WTC11 (cell line): ENCODE measurements at regions not wholly inside any gene's neighbourhood (a gene's known extent, or its start where the extent isn't known, plus 50 kb on each side); places are given as distances from the start of the nearest gene placed in this dataset.

Experiments used
- CTCF ChIP-seq: fragments of 200-600 bp; IDR thresholded peaks from 2 replicates; pipeline ENCODE4 v1.8.0; 2022; ENCODE audit warnings: antibody characterized with exemption
- FOXP1 ChIP-seq: sonication (generic); formaldehyde crosslinking; IDR thresholded peaks from 2 replicates; pipeline ENCODE4 v1.8.0; 2022; ENCODE audit warnings: missing genetic modification reagents, mild to moderate bottlenecking, moderate library complexity, borderline replicate concordance
- FOXP4 ChIP-seq: sonication (generic); formaldehyde crosslinking; IDR thresholded peaks from 2 replicates; pipeline ENCODE4 v1.8.0; 2022; ENCODE audit warnings: mild to moderate bottlenecking, missing genetic modification reagents
- JAZF1 ChIP-seq: fragments of 250-450 bp; sonication (Bioruptor Pico); IDR thresholded peaks from 2 replicates; pipeline ENCODE4 v1.9.0; 2021; ENCODE audit warnings: moderate library complexity, mild to moderate bottlenecking, inconsistent platforms
- JUN ChIP-seq: sonication (generic); formaldehyde crosslinking; IDR thresholded peaks from 2 replicates; pipeline ENCODE4 v1.8.0; 2023; ENCODE audit warnings: mild to moderate bottlenecking, missing genetic modification reagents
- NFE2L1 ChIP-seq: sonication (generic); formaldehyde crosslinking; IDR thresholded peaks from 2 replicates; pipeline ENCODE4 v1.8.1; 2023; ENCODE audit warnings: missing genetic modification reagents
- NR2C2 ChIP-seq: sonication (generic); formaldehyde crosslinking; IDR thresholded peaks from 2 replicates; pipeline ENCODE4 v1.8.0; 2022; ENCODE audit warnings: mild to moderate bottlenecking, missing genetic modification reagents
- PRDM15 ChIP-seq: sonication (generic); formaldehyde crosslinking; IDR thresholded peaks from 2 replicates; pipeline ENCODE4 v1.8.0; 2022; ENCODE audit warnings: missing genetic modification reagents

- no peak for TF ChIP-seq CTCF
- TF ChIP-seq NFE2L1 (CRISPR knock-in tag) = no peak
- no peak for TF ChIP-seq NR2C2
- TF ChIP-seq FOXP4 (CRISPR knock-in tag) = no peak
- TF ChIP-seq JUN (CRISPR knock-in tag) = no peak
- no peak for TF ChIP-seq FOXP1 (CRISPR knock-in tag)
- no peak for TF ChIP-seq JAZF1 (CRISPR knock-in tag)
- no peak for TF ChIP-seq PRDM15
Measured at GRCh38 chr1:22216210-22216883, 73.5 kb upstream of the WNT4 start.
